Endothelial cell of umbilical vein (primary cell): ENCODE measurements at regions not wholly inside any gene's neighbourhood (a gene's known extent, or its start where the extent isn't known, plus 50 kb on each side); places are given as distances from the start of the nearest gene placed in this dataset.

Experiments
- BruUV-seq: library from RNA; stranded (reverse); fragments of 400-500 nt; replicated peaks from 2 replicates; lab custom pipeline; 2021; lab: Mats Ljungman, UMichigan
- CTCF ChIA-PET: fragments of 300-600, 350-600 bp; sonication (Branson Sonifier 250); formaldehyde crosslinking; loops from one replicate; lab custom pipeline; 2021; ENCODE audit warnings: antibody characterized with exemption, inconsistent platforms; lab: Charles Lee
- POLR2A ChIA-PET: fragments of 300-600, 350-600 bp; sonication (Branson Sonifier 250); formaldehyde crosslinking; loops from one replicate; lab custom pipeline; 2021; ENCODE audit warnings: antibody characterized with exemption, inconsistent platforms; lab: Charles Lee
- DNase-seq: peaks from one replicate; pipeline ENCODE4 v3.0.0-alpha.2; 2011; ENCODE audit warnings: low read depth, low spot score
- FAIRE-seq: peaks from 2 replicates; lab custom pipeline; 2011; peaks lifted over from hg19 to GRCh38; lab: Jason Lieb, UNC
- H2AFZ ChIP-seq: 2 replicates; pipeline ENCODE4 v1.6.0; 2012; ENCODE audit warnings: low read depth, low read length, control low read depth, inconsistent platforms
- H3K27ac ChIP-seq: 2 replicates; pipeline ENCODE4 v1.5.1; 2011; ENCODE audit warnings: low read depth, mild to moderate bottlenecking, control low read depth, low read length, moderate library complexity; ENCODE audit not compliant: insufficient read depth
- H3K27me3 ChIP-seq, 2 experiments: 2 replicates each; pipeline versions ENCODE4 v1.6.0 to v1.6.1; 2011; ENCODE audit warnings: low read length in 2 of 2, mixed read lengths in 1 of 2; ENCODE audit not compliant: control insufficient read depth in 2 of 2, insufficient read depth in 2 of 2
- H3K36me3 ChIP-seq, 2 experiments: 2 replicates in 1 of 2; 3 replicates in 1 of 2; pipeline ENCODE4 v1.5.1; 2011; ENCODE audit warnings: low read length in 2 of 2, mild to moderate bottlenecking in 1 of 2, moderate library complexity in 1 of 2; ENCODE audit not compliant: control insufficient read depth in 2 of 2, insufficient read depth in 2 of 2; ENCODE audit errors: extremely low read depth in 1 of 2
- H3K4me1 ChIP-seq: 3 replicates; pipeline ENCODE4 v1.5.1; 2011; ENCODE audit warnings: mild to moderate bottlenecking, low read length; ENCODE audit not compliant: control insufficient read depth, insufficient read depth; ENCODE audit errors: extremely low read depth
- H3K4me2 ChIP-seq: 2 replicates; pipeline ENCODE4 v1.6.1; 2011; ENCODE audit warnings: low read length, control low read depth, mixed read lengths; ENCODE audit not compliant: insufficient read depth
- H3K4me3 ChIP-seq, 3 experiments: fragments of 200-600 bp in 1 of 3; sonication (generic), shearing (Covaris generic) in 1 of 3; replicated peaks in 1 of 3; 2 replicates each; pipeline ENCODE4 v1.5.1; 2011 to 2016; ENCODE audit warnings: control low read depth in 3 of 3, low read length in 3 of 3, mild to moderate bottlenecking in 2 of 3, inconsistent platforms in 1 of 3, low read depth in 1 of 3, moderate library complexity in 1 of 3; ENCODE audit not compliant: insufficient read depth in 1 of 3
- H3K79me2 ChIP-seq: 2 replicates; pipeline ENCODE4 v1.6.0; 2012; ENCODE audit warnings: low read length, inconsistent platforms; ENCODE audit not compliant: control insufficient read depth, insufficient read depth
- H3K9ac ChIP-seq: replicated peaks from 2 replicates; pipeline ENCODE3; 2011; ENCODE audit warnings: low read length, control low read depth; ENCODE audit not compliant: insufficient read depth; ENCODE audit errors: extremely low read depth
- H3K9me1 ChIP-seq: replicated peaks from 3 replicates; pipeline ENCODE4 v1.6.0; 2011; ENCODE audit warnings: mild to moderate bottlenecking, low read length; ENCODE audit not compliant: control insufficient read depth, insufficient read depth; ENCODE audit errors: extremely low read depth
- H3K9me3 ChIP-seq: replicated peaks from 2 replicates; pipeline ENCODE4 v1.5.1; 2012; ENCODE audit warnings: low read length, inconsistent platforms; ENCODE audit not compliant: control insufficient read depth, insufficient read depth
- H4K20me1 ChIP-seq: replicated peaks from 2 replicates; pipeline ENCODE3; 2011; ENCODE audit warnings: mild to moderate bottlenecking, low read length; ENCODE audit not compliant: control insufficient read depth, insufficient read depth; ENCODE audit errors: extremely low read depth
- EZH2 ChIP-seq: IDR thresholded peaks from 2 replicates; pipeline ENCODE4 v1.6.1; 2012; ENCODE audit warnings: borderline replicate concordance, low read depth, mild to moderate bottlenecking, moderate library complexity, low read length, inconsistent platforms; ENCODE audit not compliant: severe bottlenecking
- FOS ChIP-seq: IDR thresholded peaks from 2 replicates; pipeline ENCODE4 v1.6.1; 2011; ENCODE audit warnings: mild to moderate bottlenecking, low read length, moderate library complexity, borderline replicate concordance; ENCODE audit not compliant: insufficient read depth
- GATA2 ChIP-seq: IDR thresholded peaks from 2 replicates; pipeline ENCODE4 v1.7.0; 2011; ENCODE audit warnings: low read depth, mild to moderate bottlenecking, moderate library complexity, mixed read lengths, low read length; ENCODE audit not compliant: insufficient read length, insufficient read depth
- MYC ChIP-seq: IDR thresholded peaks from one replicate; pipeline ENCODE4 v1.6.1; 2011; ENCODE audit warnings: mild to moderate bottlenecking, low read depth, low read length
- POLR2A ChIP-seq: IDR thresholded peaks from 2 replicates; pipeline ENCODE4 v1.6.1; 2012; ENCODE audit warnings: low read depth, mild to moderate bottlenecking, control low read depth, low read length
- POLR2AphosphoS5 ChIP-seq: IDR thresholded peaks from 2 replicates; pipeline ENCODE4 v1.6.1; 2012; ENCODE audit warnings: low read depth, mild to moderate bottlenecking, control low read depth, low read length, moderate library complexity; ENCODE audit not compliant: insufficient read depth
- dilution Hi-C: fragments of 300-500 bp; cut with MboI; formaldehyde crosslinking; loops from one replicate; pipeline ENCODE4 v1.15.0; 2019; ENCODE audit warnings: low sequenced_read_pairs; ENCODE audit not compliant: extremely low pct_ligation_motif_present
- intact Hi-C: fragments of 100-400 bp; cut with micrococcal nuclease; formaldehyde crosslinking; loops from one replicate; pipeline ENCODE4 v1.10.0; 2022
- TF ChIP-seq, protein P1 (sequence below): IDR thresholded peaks from 2 replicates; pipeline ENCODE4 v1.6.1; 2011; ENCODE audit not compliant: insufficient read depth, insufficient read length
- TF ChIP-seq, protein P2 (sequence below), 2 donors: IDR thresholded peaks; 1 replicate in 1 of 2; 2 replicates in 1 of 2; pipeline ENCODE4 v1.5.1; 2011; ENCODE audit warnings: low read length in 2 of 2, mild to moderate bottlenecking in 2 of 2, moderate library complexity in 2 of 2, control low read depth in 1 of 2, inconsistent platforms in 1 of 2, low read depth in 1 of 2; ENCODE audit not compliant: insufficient read depth in 1 of 2; ENCODE audit errors: extremely low read depth in 1 of 2

DNA sequence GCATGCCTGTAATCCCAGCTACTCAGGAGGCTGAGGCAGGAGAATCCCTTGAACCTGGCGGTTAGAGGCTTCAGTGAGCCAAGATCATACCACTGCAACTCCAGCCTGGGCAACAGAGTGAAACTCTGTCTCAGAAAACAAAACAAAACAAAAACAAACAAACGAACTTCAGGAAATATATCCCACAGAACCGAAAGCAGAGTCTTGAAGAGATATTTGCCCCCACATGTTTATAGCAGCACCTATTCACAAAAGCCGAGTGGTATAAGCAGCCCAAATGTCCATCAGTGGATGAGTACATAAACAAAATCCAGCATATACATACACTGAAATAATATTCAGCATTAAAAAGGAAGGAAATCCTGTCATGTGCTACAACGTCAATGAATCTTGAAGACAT lies 57.6 kb upstream of the GRIN3A start:
- DNase-seq, result no peak
- POLR2A ChIA-PET, result no interaction called here
- Histone ChIP-seq H2AFZ (no peak overlapping the region), H3K27ac (no peak overlapping the region), H3K4me2 (no peak overlapping the region), H3K9me1 (no peaks in the 10 kb centered on the region), H3K4me1 (no peaks in the 10 kb centered on the region), H4K20me1 (no peaks in the 10 kb centered on the region), H3K27me3 (no peaks in the 10 kb centered on the region), H3K9ac (no peak overlapping the region), H3K4me3 (no peak overlapping the region), H3K9me3 (no peaks in the 10 kb centered on the region), H3K36me3 (no peaks in the 10 kb centered on the region), H3K79me2 (no peaks in the 10 kb centered on the region)
- no peak for TF ChIP-seq FOS
- TF ChIP-seq EZH2, result no peak
- TF ChIP-seq MYC, result no peak
- TF ChIP-seq POLR2A, result no peak
- no peak for TF ChIP-seq GATA2
- no peak for TF ChIP-seq POLR2AphosphoS5
- TF ChIP-seq, protein P1, sequence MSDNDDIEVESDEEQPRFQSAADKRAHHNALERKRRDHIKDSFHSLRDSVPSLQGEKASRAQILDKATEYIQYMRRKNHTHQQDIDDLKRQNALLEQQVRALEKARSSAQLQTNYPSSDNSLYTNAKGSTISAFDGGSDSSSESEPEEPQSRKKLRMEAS, result no peak
- TF ChIP-seq, protein P2, sequence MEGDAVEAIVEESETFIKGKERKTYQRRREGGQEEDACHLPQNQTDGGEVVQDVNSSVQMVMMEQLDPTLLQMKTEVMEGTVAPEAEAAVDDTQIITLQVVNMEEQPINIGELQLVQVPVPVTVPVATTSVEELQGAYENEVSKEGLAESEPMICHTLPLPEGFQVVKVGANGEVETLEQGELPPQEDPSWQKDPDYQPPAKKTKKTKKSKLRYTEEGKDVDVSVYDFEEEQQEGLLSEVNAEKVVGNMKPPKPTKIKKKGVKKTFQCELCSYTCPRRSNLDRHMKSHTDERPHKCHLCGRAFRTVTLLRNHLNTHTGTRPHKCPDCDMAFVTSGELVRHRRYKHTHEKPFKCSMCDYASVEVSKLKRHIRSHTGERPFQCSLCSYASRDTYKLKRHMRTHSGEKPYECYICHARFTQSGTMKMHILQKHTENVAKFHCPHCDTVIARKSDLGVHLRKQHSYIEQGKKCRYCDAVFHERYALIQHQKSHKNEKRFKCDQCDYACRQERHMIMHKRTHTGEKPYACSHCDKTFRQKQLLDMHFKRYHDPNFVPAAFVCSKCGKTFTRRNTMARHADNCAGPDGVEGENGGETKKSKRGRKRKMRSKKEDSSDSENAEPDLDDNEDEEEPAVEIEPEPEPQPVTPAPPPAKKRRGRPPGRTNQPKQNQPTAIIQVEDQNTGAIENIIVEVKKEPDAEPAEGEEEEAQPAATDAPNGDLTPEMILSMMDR (IDR thresholded peaks at IDR 0.05; ENCODE audit: extremely low read depth in 1 of 2, insufficient read depth in 1 of 2, low read depth in 1 of 2, low read length in 2 of 2), result no peak
- no peak for FAIRE-seq
- CTCF ChIA-PET, result no interaction called here
- dilution Hi-C loops, result no loop called here
- intact Hi-C loops, result no loop called here
- no TSS peak for BruUV-seq
